Astrocyte (in vitro differentiated cells and primary cell): ENCODE measurements at regions not wholly inside any gene's neighbourhood (a gene's known extent, or its start where the extent isn't known, plus 50 kb on each side); places are given as distances from the start of the nearest gene placed in this dataset.

ENCODE experiments used
- DNase-seq: peaks from one replicate; pipeline ENCODE4 v3.0.0-alpha.2; 2010; ENCODE audit warnings: low read depth
- FAIRE-seq: peaks from 2 replicates; lab custom pipeline; 2011; peaks lifted over from hg19 to GRCh38; lab: Jason Lieb, UNC
- H2AFZ ChIP-seq: 2 replicates; pipeline ENCODE4 v1.6.0; 2012; ENCODE audit warnings: low read depth, low read length, inconsistent platforms
- H3K27ac ChIP-seq: 2 replicates; pipeline ENCODE4 v1.5.1; 2011; ENCODE audit warnings: low read depth, low read length, inconsistent platforms
- H3K27me3 ChIP-seq: 2 replicates; pipeline ENCODE4 v1.6.0; 2011; ENCODE audit warnings: low read length, inconsistent platforms; ENCODE audit not compliant: insufficient read depth
- H3K36me3 ChIP-seq: 2 replicates; pipeline ENCODE4 v1.5.1; 2011; ENCODE audit warnings: low read length, inconsistent platforms; ENCODE audit not compliant: insufficient read depth
- H3K4me1 ChIP-seq: 2 replicates; pipeline ENCODE4 v1.5.1; 2011; ENCODE audit warnings: low read length, inconsistent platforms; ENCODE audit not compliant: insufficient read depth
- H3K4me2 ChIP-seq: 2 replicates; pipeline ENCODE4 v1.6.0; 2012; ENCODE audit warnings: low read length, inconsistent platforms
- H3K4me3 ChIP-seq: 2 replicates; pipeline ENCODE4 v1.5.1; 2011; ENCODE audit warnings: low read depth, mild to moderate bottlenecking, low read length, inconsistent platforms; ENCODE audit not compliant: insufficient read depth
- H3K79me2 ChIP-seq: 2 replicates; pipeline ENCODE4 v1.6.0; 2012; ENCODE audit warnings: mild to moderate bottlenecking, low read length, inconsistent platforms; ENCODE audit not compliant: insufficient read depth
- H3K9ac ChIP-seq: 2 replicates; pipeline ENCODE4 v1.6.0; 2012; ENCODE audit warnings: mild to moderate bottlenecking, low read length, inconsistent platforms
- H3K9me3 ChIP-seq: 2 replicates; pipeline ENCODE4 v1.5.1; 2012; ENCODE audit warnings: low read depth, mild to moderate bottlenecking, low read length, inconsistent platforms; ENCODE audit not compliant: insufficient read depth
- H4K20me1 ChIP-seq: 2 replicates; pipeline ENCODE4 v1.6.0; 2012; ENCODE audit warnings: low read length, inconsistent platforms; ENCODE audit not compliant: insufficient read depth
- H3K27ac Mint-ChIP-seq: one replicate; pipeline ENCODE4 v1.8.0; 2021; ENCODE audit warnings: mild to moderate bottlenecking, mixed read lengths; ENCODE audit not compliant: unreplicated experiment
- H3K27me3 Mint-ChIP-seq: one replicate; pipeline ENCODE4 v1.8.0; 2021; ENCODE audit warnings: low read depth, mixed read lengths; ENCODE audit not compliant: unreplicated experiment
- H3K36me3 Mint-ChIP-seq: one replicate; pipeline ENCODE4 v1.8.0; 2021; ENCODE audit warnings: low read depth, mixed read lengths; ENCODE audit not compliant: unreplicated experiment
- H3K4me1 Mint-ChIP-seq: one replicate; pipeline ENCODE4 v1.8.0; 2021; ENCODE audit warnings: low read depth, mixed read lengths; ENCODE audit not compliant: unreplicated experiment
- H3K4me3 Mint-ChIP-seq: one replicate; pipeline ENCODE4 v1.8.0; 2021; ENCODE audit warnings: mild to moderate bottlenecking, moderate library complexity, mixed read lengths; ENCODE audit not compliant: unreplicated experiment
- H3K9me3 Mint-ChIP-seq: one replicate; pipeline ENCODE4 v1.8.0; 2021; ENCODE audit warnings: mild to moderate bottlenecking, mixed read lengths; ENCODE audit not compliant: unreplicated experiment
- EZH2 ChIP-seq: IDR thresholded peaks from 2 replicates; pipeline ENCODE4 v1.6.1; 2012; ENCODE audit warnings: mild to moderate bottlenecking, low read length, inconsistent platforms; ENCODE audit not compliant: insufficient read depth
- TF ChIP-seq, protein P1 (sequence below): IDR thresholded peaks from 2 replicates; pipeline ENCODE4 v1.5.1; 2011; ENCODE audit warnings: low read depth, mild to moderate bottlenecking, inconsistent platforms, low read length, moderate library complexity; ENCODE audit not compliant: insufficient read depth

DNA sequence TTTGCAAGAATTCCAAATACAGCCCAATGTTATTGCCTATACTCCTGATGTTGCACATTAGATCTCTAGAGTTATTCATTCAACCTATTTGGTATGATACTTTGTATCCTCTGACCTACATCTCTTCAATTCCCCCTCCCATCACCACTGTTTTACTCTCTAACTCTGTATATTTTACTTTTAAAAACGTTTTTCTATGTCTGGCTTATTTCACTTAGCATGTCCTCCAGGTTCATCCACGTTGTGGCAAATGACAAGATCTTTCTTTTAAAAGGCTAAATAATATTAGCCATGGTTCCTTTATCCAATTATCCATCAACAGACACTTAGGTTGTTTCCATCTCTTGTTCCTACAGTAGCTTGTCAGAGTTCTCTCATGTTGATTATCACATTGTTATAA, 207.1 kb upstream of the PTGFR start:
- no peak overlapping the region for H3K4me3 ChIP-seq
- no peak overlapping the region for H3K27ac ChIP-seq
- Mint-ChIP-seq H3K4me1 (peaks cover 11% of the 10 kb centered on the region), H3K9me3 (no peaks in the 10 kb centered on the region), H3K27me3 (no peaks in the 10 kb centered on the region), H3K36me3 (no peaks in the 10 kb centered on the region), H3K4me3 (no peak overlapping the region), H3K27ac (no peak overlapping the region)
- FAIRE-seq = no peak
- H3K27me3 ChIP-seq = no peaks in the 10 kb centered on the region
- peaks cover 10% of the 10 kb centered on the region for H3K4me1 ChIP-seq
- DNase-seq = no peak
- no peaks in the 10 kb centered on the region for H3K79me2 ChIP-seq
- H2AFZ ChIP-seq = no peak overlapping the region
- no peaks in the 10 kb centered on the region for H3K36me3 ChIP-seq
- no peaks in the 10 kb centered on the region for H4K20me1 ChIP-seq
- H3K9ac ChIP-seq = no peak overlapping the region
- TF ChIP-seq EZH2 = no peak
- TF ChIP-seq, protein P1, sequence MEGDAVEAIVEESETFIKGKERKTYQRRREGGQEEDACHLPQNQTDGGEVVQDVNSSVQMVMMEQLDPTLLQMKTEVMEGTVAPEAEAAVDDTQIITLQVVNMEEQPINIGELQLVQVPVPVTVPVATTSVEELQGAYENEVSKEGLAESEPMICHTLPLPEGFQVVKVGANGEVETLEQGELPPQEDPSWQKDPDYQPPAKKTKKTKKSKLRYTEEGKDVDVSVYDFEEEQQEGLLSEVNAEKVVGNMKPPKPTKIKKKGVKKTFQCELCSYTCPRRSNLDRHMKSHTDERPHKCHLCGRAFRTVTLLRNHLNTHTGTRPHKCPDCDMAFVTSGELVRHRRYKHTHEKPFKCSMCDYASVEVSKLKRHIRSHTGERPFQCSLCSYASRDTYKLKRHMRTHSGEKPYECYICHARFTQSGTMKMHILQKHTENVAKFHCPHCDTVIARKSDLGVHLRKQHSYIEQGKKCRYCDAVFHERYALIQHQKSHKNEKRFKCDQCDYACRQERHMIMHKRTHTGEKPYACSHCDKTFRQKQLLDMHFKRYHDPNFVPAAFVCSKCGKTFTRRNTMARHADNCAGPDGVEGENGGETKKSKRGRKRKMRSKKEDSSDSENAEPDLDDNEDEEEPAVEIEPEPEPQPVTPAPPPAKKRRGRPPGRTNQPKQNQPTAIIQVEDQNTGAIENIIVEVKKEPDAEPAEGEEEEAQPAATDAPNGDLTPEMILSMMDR = no peak
- H3K9me3 ChIP-seq = no peaks in the 10 kb centered on the region
- no peak overlapping the region for H3K4me2 ChIP-seq

DNA sequence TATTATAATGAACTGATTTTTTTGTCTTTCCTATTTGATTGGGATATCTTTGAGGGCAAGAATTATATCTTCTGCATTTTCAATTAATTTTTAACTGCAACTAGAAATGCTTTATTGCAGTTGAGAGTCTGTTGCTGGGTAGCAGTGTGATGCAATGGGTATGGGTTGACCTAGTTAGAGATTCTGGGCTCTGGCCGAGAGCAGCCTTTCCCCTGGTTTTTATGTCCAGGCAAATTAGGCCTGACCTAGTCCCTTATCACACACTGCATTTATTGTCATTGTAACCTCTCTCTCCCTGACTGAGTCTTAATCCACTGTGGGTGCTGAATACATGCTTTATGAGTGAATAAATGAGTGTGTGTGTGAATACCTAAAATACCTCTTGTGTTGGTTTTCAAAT, 206.4 kb upstream of the PTGFR start:
- no peaks in the 10 kb centered on the region for H3K9me3 ChIP-seq
- Mint-ChIP-seq H3K4me1 (peaks cover 7% of the 10 kb centered on the region), H3K9me3 (no peaks in the 10 kb centered on the region), H3K36me3 (no peaks in the 10 kb centered on the region), H3K27me3 (no peaks in the 10 kb centered on the region), H3K4me3 (no peak overlapping the region), H3K27ac (no peak overlapping the region)
- no peaks in the 10 kb centered on the region for H3K27me3 ChIP-seq
- FAIRE-seq (no peak), DNase-seq (no peak)
- no peak overlapping the region for H3K4me2 ChIP-seq
- H3K27ac ChIP-seq = no peak overlapping the region
- H3K4me3 ChIP-seq = no peak overlapping the region
- no peak overlapping the region for H3K9ac ChIP-seq
- H3K36me3 ChIP-seq = no peaks in the 10 kb centered on the region
- TF ChIP-seq, protein P1 = no peak
- TF ChIP-seq EZH2 = no peak
- no peaks in the 10 kb centered on the region for H3K79me2 ChIP-seq
- H3K4me1 ChIP-seq = peaks cover 10% of the 10 kb centered on the region
- no peaks in the 10 kb centered on the region for H4K20me1 ChIP-seq
- H2AFZ ChIP-seq = no peak overlapping the region

DNA sequence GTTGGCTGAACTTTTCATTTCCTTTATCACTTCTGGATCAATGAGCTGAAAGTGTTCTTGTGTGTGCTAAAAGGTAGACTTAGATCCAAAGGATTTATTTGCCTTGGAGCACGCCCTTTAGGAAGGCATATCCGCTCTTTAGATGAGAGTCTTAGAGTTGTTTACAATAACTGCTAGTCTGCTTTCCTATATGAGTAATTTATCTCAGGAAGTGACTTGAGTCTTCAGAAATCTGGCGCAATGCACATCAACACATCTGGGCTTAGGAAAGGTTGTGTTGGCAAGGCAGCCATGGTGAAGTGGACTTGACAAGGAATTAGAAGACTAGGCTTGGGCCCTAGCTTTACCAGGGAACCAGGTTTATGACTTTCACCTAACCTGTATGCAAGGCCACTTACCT, 204.1 kb upstream of the PTGFR start:
- no peak overlapping the region for H3K27ac ChIP-seq
- Mint-ChIP-seq H3K9me3 (no peaks in the 10 kb centered on the region), H3K36me3 (no peaks in the 10 kb centered on the region), H3K4me1 (peaks cover 4% of the 10 kb centered on the region), H3K27me3 (no peaks in the 10 kb centered on the region), H3K27ac (no peak overlapping the region), H3K4me3 (no peak overlapping the region)
- DNase-seq (peak; percentile 46), FAIRE-seq (peak; percentile 50)
- H3K9ac ChIP-seq = no peak overlapping the region
- no peaks in the 10 kb centered on the region for H3K9me3 ChIP-seq
- H3K4me3 ChIP-seq = no peak overlapping the region
- H3K4me1 ChIP-seq = peaks cover 7% of the 10 kb centered on the region
- no peaks in the 10 kb centered on the region for H4K20me1 ChIP-seq
- no peaks in the 10 kb centered on the region for H3K36me3 ChIP-seq
- H3K27me3 ChIP-seq = no peaks in the 10 kb centered on the region
- H3K79me2 ChIP-seq = no peaks in the 10 kb centered on the region
- peak overlapping the region; percentile 53 for H2AFZ ChIP-seq
- peak overlapping the region; percentile 50 for H3K4me2 ChIP-seq
- TF ChIP-seq EZH2 = no peak
- TF ChIP-seq, protein P1 = no peak
